ENCODE measurements at regions not wholly inside any gene's neighbourhood (a gene's known extent, or its start where the extent isn't known, plus 50 kb on each side); places are given as distances from the start of the nearest gene placed in this dataset.
"Not testable (repeated sequence)": the region's sequence is repeated elsewhere in the genome, so short reads cannot be mapped to it uniquely, and the experiment has no call there.

DNA sequence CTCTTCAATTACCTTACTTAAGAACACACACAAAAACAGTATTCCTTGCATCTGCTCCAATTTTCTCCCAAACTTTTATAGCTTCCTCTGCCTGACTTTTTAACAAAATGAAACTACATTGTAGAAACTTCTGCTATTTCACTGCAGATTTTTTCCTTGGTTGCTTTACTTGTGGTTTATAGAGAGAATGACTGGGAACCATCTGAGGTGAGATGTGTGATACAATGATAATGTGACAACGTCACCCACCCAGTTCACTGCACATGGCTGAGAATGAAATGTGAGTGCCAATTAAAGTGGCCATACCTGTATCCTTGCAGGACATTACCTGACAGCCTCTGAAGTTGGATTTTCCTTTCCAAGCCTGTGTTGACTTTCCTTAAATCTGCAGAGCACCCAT lies 258.4 kb downstream of the CD83 start:
- no peaks in the 10 kb centered on the region for H3K9me3 Mint-ChIP-seq
- H3K4me1 Mint-ChIP-seq (ENCODE audit: low read depth in 2 of 2): peaks cover 34 to 38% of the 10 kb centered on the region in 2 donors
- no peak overlapping the region for H3K27ac Mint-ChIP-seq
- DNase-seq (ENCODE audit: low spot score) (no peak), ATAC-seq (no peak)
- H3K27me3 Mint-ChIP-seq: peaks cover 28 to 31% of the 10 kb centered on the region in 2 donors
- no peak overlapping the region for H3K4me3 Mint-ChIP-seq
- no peaks in the 10 kb centered on the region for H3K36me3 Mint-ChIP-seq

DNA sequence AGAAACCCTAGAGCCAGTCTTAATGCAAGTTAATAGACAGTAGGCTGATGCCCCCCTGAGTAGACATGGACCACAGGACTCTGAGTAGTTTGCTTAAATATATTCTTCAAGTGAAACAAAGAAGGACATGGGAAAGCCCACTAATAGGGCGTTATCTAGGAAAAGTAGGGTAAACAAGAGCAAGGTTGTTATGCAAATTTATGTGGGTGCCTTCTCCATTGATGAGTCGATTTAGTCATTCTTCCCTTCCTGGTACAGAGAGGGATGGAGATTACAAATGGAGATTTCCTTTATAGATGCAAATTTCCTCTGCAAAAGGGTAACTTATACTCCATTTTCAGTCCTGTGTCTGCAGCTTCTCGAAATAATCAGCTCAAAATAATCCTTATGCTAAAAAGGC lies 262.0 kb downstream of the CD83 start:
- Mint-ChIP-seq H3K27ac (no peak overlapping the region), H3K4me1 (ENCODE audit: low read depth in 2 of 2) (peaks cover 24 to 27% of the 10 kb centered on the region in 2 donors), H3K36me3 (no peaks in the 10 kb centered on the region), H3K4me3 (no peak overlapping the region), H3K9me3 (no peaks in the 10 kb centered on the region), H3K27me3 (peaks cover 21 to 25% of the 10 kb centered on the region in 2 donors)
- ATAC-seq (no peak), DNase-seq (ENCODE audit: low spot score) (no peak)

DNA sequence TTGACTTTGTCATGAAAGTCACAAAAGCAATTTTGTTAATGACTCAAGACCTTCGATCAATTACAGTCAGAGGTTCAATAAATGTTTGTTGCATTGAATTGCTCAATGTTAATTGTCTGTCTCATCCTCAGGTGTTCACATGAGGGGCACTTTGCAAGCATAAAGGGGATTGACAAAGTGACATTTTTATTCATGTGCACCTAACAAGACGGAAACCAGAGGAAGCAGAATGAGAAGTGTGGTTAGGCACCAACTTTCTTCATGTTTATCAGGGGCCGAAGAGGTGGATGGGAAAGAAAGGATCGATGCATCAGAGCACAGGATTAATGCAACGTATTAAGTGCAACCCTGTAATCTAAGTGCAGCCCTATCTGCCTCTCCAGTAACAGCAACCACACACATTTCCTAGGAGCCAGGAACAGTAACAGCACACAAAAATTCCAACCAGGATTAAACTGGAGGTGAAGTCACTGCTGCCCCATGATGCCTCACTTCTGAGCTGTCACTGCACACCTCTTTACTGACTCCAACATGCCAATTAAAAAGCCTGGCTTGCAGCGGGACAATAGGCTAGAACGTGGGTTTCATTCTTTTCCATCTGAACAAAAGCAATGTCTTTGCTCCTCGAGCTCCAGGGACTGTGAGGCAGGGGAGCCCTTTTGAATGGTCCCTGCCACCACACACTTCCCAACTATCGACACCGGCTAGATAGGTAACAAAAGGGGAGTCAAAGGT lies 262.7 kb downstream of the CD83 start:
- DNase-seq (ENCODE audit: low spot score) (no peak), ATAC-seq (no peak)
- Mint-ChIP-seq H3K9me3 (no peaks in the 10 kb centered on the region), H3K36me3 (no peaks in the 10 kb centered on the region), H3K4me1 (ENCODE audit: low read depth in 2 of 2) (peaks cover 24 to 26% of the 10 kb centered on the region in 2 donors), H3K4me3 (no peak overlapping the region), H3K27me3 (peaks cover 20 to 21% of the 10 kb centered on the region in 2 donors), H3K27ac (no peak overlapping the region)

DNA sequence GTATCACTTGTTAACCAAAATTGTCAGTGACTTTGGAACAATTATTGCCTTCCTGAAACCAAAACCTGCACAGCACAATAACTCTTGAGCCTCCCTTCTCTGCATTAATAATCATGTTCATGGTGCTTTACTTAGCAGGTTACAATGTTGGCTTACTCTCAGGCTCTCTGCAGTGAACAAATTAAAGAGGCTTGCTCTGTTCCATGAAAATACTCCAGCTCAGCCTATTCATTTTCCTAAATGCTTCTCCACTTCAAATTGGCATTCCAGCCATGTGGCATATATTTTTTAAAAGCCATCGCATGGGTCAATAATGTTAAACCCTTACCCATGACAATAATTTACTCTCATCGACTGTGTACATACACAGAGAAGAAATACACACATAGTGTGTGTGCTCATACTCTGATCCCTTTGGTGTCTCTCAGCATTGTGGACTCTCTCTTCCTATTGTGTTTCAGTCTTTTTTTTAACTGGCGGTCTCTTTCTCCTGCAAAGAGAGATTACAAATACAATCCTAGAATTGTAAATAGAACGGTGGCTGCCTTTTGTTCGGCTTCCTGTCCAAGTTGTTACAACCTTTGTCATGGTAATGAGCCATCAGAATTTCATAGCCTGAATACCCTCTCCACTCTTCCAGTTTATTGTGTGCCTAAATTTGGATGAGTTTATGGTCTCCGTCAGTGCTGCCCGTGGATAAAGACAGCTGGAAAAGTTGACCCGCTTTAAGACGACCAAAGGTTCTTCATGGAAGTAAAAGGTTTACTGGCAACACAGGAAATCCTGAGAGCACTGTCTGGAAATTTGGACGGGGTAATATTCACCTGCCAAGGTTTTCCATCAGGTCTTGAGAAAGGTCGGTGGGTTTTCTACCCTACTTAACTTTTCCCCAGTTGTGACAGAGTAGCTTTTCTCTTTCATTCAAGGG lies 263.6 kb downstream of the CD83 start:
- no peaks in the 10 kb centered on the region for H3K36me3 Mint-ChIP-seq
- peaks cover 16 to 18% of the 10 kb centered on the region in 2 donors for H3K4me1 Mint-ChIP-seq (ENCODE audit: low read depth in 2 of 2)
- no peak for ATAC-seq

DNA sequence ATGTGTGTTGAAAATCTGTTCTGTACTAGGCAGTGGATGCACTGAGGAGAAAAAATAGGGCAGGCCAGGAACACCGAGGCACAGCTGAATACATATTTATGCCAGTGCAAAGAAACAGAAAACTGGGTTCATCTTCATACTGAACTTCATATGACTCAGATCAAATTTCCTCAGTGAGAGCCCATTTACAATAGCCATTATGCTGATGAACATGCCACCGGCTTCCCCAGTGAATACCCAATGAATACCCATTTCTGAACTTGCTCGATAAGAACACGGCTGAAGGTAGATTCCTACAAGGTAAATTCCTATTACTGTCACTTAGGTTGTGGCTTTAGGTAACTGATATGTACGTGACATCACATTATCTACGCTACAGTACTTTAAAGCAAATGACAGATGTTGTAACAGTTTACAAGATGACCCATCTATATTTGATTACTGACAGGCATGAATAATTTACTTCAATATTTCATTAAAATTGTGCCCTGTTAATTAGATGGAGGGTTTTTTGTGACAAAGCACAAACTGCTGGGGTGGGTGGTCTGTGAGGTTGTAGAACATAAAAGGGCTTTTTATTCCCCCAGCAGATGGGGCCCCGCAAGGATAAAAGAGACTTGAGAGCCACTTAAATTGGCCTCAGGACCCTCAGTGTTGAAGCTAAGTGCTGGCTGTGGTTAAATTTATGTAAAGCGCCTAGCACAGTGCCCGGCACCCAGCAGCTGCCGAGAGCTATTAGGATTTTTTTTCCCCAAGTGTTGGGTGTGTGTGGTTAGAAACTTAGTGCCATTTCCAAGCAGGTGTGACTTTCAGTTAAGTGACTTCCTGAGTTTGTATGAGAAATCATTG lies 264.5 kb downstream of the CD83 start:
- ATAC-seq: peak; percentile 69 to 73
- Mint-ChIP-seq H3K27me3 (peaks cover 12 to 15% of the 10 kb centered on the region in 2 donors), H3K4me3 (peak overlapping the region; percentile 33), H3K36me3 (no peaks in the 10 kb centered on the region), H3K4me1 (ENCODE audit: low read depth in 2 of 2) (peaks cover 16 to 24% of the 10 kb centered on the region in 2 donors), H3K27ac (no peak overlapping the region), H3K9me3 (no peaks in the 10 kb centered on the region)
- DNase-seq (ENCODE audit: low spot score): no peak

More for the DNA sequence above, 263.6 kb downstream of the CD83 start:
- Mint-ChIP-seq H3K27ac (no peak overlapping the region), H3K4me3 (no peak overlapping the region), H3K27me3 (peaks cover 14 to 16% of the 10 kb centered on the region in 2 donors), H3K9me3 (no peaks in the 10 kb centered on the region)
- no peak for DNase-seq (ENCODE audit: low spot score)

DNA sequence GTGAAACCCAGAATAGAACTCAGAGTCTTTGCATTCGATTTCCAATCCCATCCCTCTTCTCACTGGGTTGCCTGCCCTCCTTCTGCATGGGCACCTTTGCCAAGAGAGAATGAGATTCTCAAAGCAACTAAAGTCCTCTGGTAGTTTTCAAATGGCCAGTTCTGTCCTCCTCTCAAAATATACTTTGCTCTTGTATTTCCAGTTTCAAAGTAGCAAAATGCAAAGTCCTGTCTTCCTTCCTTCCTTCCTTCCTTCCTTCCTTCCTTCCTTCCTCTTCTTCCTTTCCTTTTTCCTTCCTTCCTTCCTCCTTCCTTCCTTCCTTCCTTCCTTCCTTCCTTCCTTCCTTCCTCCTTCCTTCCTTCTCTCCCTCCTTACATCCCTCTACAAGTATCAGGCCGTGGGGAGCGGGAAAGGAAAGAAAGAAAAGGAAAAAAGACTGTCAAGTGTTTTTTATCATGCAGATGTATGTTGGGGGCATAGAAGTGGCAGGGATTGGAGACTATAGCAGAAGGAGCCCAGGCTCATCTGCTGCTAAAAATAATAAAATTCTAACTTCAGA lies 265.2 kb downstream of the CD83 start:
- Mint-ChIP-seq H3K4me3 (peak overlapping the region; percentile 33), H3K4me1 (ENCODE audit: low read depth in 2 of 2) (peaks cover 16 to 24% of the 10 kb centered on the region in 2 donors), H3K27ac (no peak overlapping the region)

GRCh38 chr6:14383393-14384174 lies 266.0 kb downstream of the CD83 start:
- H3K27me3 Mint-ChIP-seq: peaks cover 0 to 9% of the 10 kb centered on the region in 2 donors
- ATAC-seq (no peak), DNase-seq (ENCODE audit: low spot score) (no peak)
- peaks cover 16 to 24% of the 10 kb centered on the region in 2 donors for H3K4me1 Mint-ChIP-seq (ENCODE audit: low read depth in 2 of 2)
- no peaks in the 10 kb centered on the region for H3K36me3 Mint-ChIP-seq
- no peak overlapping the region for H3K27ac Mint-ChIP-seq
- no peaks in the 10 kb centered on the region for H3K9me3 Mint-ChIP-seq
- H3K4me3 Mint-ChIP-seq: no peak overlapping the region

More for the DNA sequence above, 265.2 kb downstream of the CD83 start:
- Mint-ChIP-seq H3K36me3 (no peaks in the 10 kb centered on the region), H3K27me3 (peaks cover 8 to 12% of the 10 kb centered on the region in 2 donors), H3K9me3 (no peaks in the 10 kb centered on the region)
- no peak for DNase-seq (ENCODE audit: low spot score)
- no peak for ATAC-seq

DNA sequence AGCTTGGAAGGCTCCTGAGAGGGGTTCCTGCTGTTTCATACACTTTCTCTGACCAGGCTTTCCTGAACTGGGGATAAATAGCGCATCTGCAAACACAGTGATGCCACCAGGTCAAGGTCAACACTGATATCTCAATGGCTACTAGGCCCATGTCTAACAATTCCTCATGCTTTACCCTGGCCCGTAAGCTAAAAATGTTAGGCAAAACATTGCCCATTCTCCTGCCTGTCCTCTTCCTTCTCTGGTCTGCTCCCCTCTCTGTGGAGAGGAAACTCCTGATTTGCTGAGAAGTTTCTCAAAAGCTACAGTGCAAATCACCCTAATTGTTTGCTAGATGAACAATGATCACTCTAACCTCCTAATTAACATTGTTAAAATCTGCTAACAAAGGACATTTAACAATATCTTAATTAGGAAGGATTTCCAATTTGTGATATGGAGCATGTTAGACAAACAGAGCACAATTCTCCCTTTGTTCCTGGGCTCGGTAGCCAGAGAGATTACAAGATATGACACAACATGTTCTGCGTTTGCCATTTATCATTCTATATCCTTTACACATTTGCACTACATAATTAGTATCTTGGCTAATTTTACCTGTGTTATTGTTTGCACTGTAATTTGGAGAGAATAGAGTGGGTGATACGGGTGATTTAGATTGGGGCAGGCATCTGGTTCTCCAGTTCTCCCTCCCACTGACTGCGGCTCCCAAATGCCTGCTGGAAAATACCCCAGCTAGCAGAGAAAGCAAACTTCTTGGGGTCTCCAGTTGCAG lies 266.8 kb downstream of the CD83 start:
- H3K4me3 Mint-ChIP-seq: no peak overlapping the region
- H3K4me1 Mint-ChIP-seq (ENCODE audit: low read depth in 2 of 2): peaks cover 16 to 24% of the 10 kb centered on the region in 2 donors
- no peak overlapping the region for H3K27ac Mint-ChIP-seq
- no peaks in the 10 kb centered on the region for H3K9me3 Mint-ChIP-seq
- H3K36me3 Mint-ChIP-seq: no peaks in the 10 kb centered on the region
- peaks cover 0 to 9% of the 10 kb centered on the region in 2 donors for H3K27me3 Mint-ChIP-seq
- DNase-seq (ENCODE audit: low spot score) (no peak), ATAC-seq (no peak)

GRCh38 chr6:14386263-14386662 lies 268.7 kb downstream of the CD83 start:
- Mint-ChIP-seq H3K9me3 (no peaks in the 10 kb centered on the region), H3K4me3 (no peak overlapping the region), H3K4me1 (ENCODE audit: low read depth in 2 of 2) (peaks cover 16 to 18% of the 10 kb centered on the region in 2 donors), H3K36me3 (no peaks in the 10 kb centered on the region), H3K27me3 (peaks cover 0 to under 1% of the 10 kb centered on the region in 2 donors), H3K27ac (peak overlapping the region in 1 of 2 donors; percentile 7)
- no peak for DNase-seq (ENCODE audit: low spot score)
- ATAC-seq: no peak

- no peak overlapping the region for H3K4me3 Mint-ChIP-seq
- H3K4me1 Mint-ChIP-seq (ENCODE audit: low read depth in 2 of 2): peaks cover 15 to 17% of the 10 kb centered on the region in 2 donors
- no peak for DNase-seq (ENCODE audit: low spot score)
- no peak for ATAC-seq
- no peaks in the 10 kb centered on the region for H3K9me3 Mint-ChIP-seq
- H3K36me3 Mint-ChIP-seq: no peaks in the 10 kb centered on the region
- H3K27me3 Mint-ChIP-seq: no peaks in the 10 kb centered on the region
- peak overlapping the region in 1 of 2 donors; percentile 7 for H3K27ac Mint-ChIP-seq
Observed at GRCh38 chr6:14386668-14387067, 269.1 kb downstream of the CD83 start.

DNA sequence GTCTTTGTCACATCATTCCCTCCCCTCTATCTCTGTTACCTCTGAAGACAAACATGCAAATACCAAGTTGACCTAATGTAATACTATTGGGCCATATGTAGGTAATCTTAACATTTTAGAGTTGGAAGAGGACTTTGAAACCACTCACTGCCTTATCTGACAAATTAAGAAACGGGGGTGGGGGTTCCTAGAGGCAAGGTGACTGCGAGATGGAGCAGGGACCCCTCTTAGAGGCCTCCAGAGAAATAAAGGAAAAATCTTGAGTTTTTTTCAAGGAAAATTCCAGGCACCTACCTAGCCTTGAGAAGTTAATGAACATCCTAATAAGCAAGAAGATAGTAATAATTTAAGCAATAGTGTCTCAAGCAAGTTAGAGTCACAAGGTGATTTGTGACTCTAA lies 270.8 kb downstream of the CD83 start:
- Mint-ChIP-seq H3K9me3 (no peaks in the 10 kb centered on the region), H3K4me3 (no peak overlapping the region), H3K27ac (no peak overlapping the region), H3K4me1 (ENCODE audit: low read depth in 2 of 2) (peaks cover under 1 to 6% of the 10 kb centered on the region in 2 donors), H3K27me3 (no peaks in the 10 kb centered on the region), H3K36me3 (no peaks in the 10 kb centered on the region)
- ATAC-seq: no peak
- DNase-seq (ENCODE audit: low spot score): no peak

DNA sequence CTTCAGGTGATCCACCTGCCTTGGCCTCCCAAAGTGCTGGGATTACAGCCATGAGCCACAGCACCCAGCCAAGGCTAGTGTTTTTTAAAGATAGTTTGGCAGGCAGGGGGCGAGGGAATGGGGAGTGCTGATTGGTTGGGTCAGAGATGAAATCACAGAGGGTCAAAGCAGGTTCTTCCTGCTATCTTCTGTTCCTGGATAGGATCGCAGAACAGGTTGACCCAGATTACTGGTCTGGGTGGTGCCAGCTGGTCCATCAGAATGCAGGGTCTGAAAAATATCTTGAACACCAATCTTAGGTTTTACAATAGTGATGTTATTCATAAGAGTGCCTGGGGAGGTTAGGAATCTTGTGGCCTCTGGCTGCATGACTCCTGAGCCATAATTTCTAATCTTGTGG lies 272.2 kb downstream of the CD83 start:
- not testable (repeated sequence) for DNase-seq (ENCODE audit: low spot score); H3K9me3 Mint-ChIP-seq; H3K36me3 Mint-ChIP-seq; H3K4me3 Mint-ChIP-seq; H3K4me1 Mint-ChIP-seq (ENCODE audit: low read depth in 2 of 2); ATAC-seq; H3K27ac Mint-ChIP-seq; H3K27me3 Mint-ChIP-seq
